Fibroblast of skin of abdomen (primary cell): ENCODE measurements at regions not wholly inside any gene's neighbourhood (a gene's known extent, or its start where the extent isn't known, plus 50 kb on each side); places are given as distances from the start of the nearest gene placed in this dataset.
"Not testable (repeated sequence)": the region's sequence is repeated elsewhere in the genome, so short reads cannot be mapped to it uniquely, and the experiment has no call there.

Experiments used
- DNase-seq: peaks from one replicate; pipeline ENCODE4 v3.0.0-alpha.2; 2013

- no peak for DNase-seq
Measured at GRCh38 chr4:10275696-10276095, 159.1 kb upstream of the WDR1 start.

DNA sequence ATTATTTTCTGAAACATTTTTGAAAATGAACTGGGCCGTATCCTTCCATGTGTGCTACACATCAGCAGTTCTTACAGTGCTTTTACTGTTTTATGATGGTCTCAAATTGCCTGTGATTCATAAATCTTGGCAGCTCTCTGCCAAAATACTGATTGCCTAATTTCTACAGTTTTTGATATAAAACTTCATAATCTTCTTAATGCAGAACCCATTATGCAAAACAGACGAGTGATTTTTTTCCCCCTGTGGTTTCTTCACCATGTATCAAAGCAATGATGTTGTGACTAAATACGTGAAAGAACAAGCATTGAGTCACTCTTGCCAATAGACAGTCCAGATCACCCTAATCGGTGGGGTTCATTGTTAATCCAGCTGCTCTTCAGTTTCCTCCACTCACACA is 156.4 kb upstream of the WDR1 start:
- DNase-seq = no peak

GRCh38 chr4:10272511-10272910 is 155.9 kb upstream of the WDR1 start:
- no peak for DNase-seq

DNA sequence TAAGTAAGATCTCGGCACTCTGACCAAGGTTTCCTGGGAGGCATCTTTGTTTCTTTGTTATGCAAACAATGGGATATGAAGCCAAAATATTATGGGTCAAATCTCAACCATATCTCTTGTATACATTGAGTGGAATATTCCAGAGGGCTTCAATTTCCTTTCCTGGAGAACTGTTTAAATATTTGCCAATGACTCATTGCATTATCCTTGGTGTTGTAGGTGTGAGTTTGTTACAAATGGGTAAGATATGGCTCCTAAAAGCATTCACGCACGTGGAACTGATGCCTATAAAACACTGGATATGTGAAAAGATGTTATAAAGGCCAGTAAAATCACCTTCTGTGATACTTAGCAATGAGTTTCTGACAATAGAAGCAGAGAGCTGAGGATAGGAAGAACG is 150.5 kb upstream of the WDR1 start:
- no peak for DNase-seq

- no peak for DNase-seq
Measured at GRCh38 chr4:10260777-10261176, 144.2 kb upstream of the WDR1 start.

DNA sequence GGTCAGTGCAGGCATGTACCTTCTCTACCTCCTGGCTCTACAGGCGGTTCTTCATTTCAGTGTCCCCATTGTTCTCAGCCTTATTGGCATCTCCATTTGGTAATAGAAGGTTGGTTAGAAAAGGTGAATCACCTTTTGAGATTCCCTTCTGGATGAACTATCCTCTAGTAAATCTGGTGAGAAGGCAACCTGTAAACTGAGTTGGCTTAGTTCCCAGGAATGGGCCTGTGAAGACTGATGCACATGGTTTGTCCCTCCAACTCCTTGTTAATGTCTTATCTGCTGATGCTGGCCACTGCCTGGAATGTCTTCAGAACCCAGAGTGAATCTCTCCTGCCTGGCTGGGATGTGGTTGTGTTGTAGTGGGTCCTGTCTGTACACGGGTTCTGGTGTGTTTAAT is 143.4 kb upstream of the WDR1 start:
- DNase-seq = no peak

DNA sequence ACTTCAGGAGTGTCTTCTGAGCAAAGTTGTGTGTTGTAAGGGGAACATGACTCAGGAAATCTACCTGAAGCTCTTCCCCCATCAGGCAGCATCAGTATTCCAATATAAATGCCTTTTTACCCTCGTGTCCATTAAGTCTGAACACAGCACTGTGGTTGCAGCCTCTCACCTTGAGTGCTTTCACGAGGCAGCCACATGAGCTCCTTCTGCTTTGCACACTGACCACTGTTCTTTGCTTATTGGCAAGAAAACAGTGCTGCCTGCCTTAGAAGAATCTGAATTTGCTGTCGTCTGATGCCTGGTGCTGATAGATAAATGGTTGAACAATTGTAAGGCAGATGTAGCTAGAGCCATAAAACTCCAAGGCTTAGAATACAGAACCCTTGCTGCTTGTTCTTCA is 139.6 kb upstream of the WDR1 start:
- DNase-seq = no peak

DNA sequence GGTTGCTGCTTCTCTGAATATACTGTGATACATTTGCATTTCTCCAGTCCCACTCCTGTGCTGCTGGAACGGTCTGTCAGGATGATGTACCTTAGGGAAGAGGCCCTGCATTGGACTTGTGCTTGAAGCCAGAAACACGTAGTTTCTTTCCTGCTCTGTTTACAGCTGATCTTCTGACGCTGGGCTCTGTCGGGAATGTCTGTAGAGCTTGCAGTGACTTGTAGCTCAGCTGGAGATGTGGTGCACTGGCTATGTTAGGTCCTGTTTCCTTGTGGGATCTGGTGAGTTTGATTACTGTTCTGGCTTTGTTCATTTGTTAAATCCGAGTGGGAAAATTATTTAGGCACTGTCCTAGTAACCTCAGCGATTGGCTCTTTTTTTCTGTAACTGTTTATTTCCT is 137.2 kb upstream of the WDR1 start:
- no peak for DNase-seq

GRCh38 chr4:10245751-10246150 is 129.2 kb upstream of the WDR1 start:
- no peak for DNase-seq

- no peak for DNase-seq
Measured at GRCh38 chr4:10243856-10244255, 127.3 kb upstream of the WDR1 start.

- no peak for DNase-seq
Measured at GRCh38 chr4:10240691-10241090, 124.1 kb upstream of the WDR1 start.

DNA sequence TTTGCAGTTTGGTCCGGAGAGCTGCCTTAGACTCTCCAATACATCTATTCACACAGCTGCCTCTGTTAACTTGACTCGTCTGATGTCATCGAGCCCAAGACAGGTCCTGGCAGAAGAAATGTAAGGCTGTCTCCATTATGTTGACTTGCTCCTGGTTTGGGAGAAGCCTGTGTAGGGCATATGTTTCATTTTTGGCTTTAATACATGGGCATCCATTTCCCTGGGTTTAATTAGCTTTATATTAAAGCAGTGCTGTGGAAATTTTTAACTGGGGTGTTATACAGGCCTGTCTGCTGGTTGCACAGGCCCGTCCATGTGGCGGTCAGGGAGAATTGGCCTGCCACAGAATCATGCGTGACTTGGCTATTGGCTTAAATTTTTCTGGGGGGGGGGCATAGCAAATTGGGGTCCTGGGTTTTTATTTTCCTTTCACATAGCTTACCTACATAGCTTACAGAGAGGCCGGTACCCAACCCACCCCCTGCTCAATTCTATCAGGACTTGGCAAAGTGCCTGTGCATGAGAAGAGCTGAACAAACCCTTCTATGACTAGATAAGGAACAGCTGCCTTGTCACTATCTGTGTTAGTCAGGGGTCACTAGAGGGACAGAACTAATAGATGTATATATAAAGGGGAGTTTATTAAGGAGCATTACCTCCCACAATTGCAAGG is 123.5 kb upstream of the WDR1 start:
- no peak for DNase-seq

DNA sequence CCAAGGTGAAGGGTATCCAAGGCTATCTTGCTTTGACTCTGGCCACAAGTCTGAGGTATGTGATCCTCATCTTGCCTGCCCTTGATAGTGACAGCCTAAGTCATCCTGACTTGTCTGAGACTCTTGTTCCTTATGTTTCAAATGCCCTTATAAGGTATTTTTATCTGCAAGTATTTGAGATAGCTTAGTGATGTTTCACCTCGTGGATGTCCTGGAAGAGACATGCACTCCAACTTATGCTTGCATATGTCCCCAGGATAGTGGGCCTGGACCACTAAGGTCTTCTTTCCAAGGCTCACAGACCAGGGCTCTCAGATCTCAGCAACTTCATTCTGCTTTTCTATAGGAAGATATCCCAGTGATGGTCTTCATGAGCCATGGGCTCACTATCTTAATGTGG is 120.5 kb upstream of the WDR1 start:
- DNase-seq = no peak

GRCh38 chr4:10232114-10232513 is 115.5 kb upstream of the WDR1 start:
- DNase-seq = no peak

DNA sequence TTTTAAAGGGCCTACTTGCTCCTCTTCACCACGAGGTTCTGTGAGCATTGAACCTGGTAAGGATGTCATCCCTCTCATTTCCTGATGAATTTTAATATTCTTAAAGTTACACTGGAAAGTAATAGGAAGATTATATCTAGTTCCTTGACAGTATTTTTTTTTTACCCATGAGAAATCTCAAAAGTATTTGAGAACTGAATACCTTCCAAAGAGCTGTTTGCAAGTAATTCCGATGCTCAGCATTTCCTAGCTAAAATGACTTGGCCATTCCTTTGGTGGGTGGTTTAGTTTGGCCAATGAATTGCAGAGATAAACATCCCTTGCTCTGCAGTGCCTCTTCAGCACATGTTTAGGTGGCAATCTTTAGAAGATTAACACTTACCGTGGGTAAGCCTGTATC is 110.2 kb upstream of the WDR1 start:
- no peak for DNase-seq

GRCh38 chr4:10225096-10225495 is 108.5 kb upstream of the WDR1 start:
- no peak for DNase-seq

- no peak for DNase-seq
Measured at GRCh38 chr4:10223782-10224181, 107.2 kb upstream of the WDR1 start.

GRCh38 chr4:10213481-10213880 is 96.9 kb upstream of the WDR1 start:
- not testable (repeated sequence) for DNase-seq

GRCh38 chr4:10212901-10213300 is 96.3 kb upstream of the WDR1 start:
- DNase-seq = no peak

GRCh38 chr4:10212400-10212799 is 95.8 kb upstream of the WDR1 start:
- no peak for DNase-seq

- no peak for DNase-seq
Measured at GRCh38 chr4:10207116-10207515, 90.5 kb upstream of the WDR1 start.

GRCh38 chr4:10205223-10205622 is 88.6 kb upstream of the WDR1 start:
- no peak for DNase-seq

DNA sequence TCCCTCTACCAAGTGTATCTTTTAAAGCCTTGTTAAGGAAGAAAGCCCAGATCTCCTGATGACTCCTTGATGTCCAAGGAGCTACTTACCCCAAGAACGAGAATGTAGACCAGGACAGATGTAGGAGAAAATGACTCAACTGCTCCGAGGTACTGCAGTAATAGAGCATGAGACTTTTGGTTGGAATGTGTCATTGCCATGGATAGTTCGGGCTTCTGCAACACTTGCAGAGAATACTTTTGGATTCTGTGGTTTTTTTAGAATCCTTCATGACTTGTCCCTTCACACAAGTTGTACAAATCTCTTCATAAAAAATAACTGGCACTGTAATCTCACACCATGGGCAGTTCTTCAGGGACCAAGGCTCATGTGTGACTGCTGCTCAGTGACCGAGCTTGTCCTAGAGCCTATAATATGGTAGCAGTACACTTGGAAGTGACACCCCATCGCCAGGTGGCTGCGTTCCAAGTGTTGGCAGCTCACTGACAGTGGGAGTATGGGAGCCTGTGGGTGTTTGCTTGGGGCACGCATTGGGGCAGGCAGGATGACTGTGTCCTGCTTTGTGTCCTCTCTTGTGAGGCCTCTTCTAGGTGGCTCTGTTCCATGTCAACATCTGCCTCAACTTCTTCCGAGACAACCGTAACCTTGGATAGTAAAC is 87.9 kb upstream of the WDR1 start:
- DNase-seq = no peak

DNA sequence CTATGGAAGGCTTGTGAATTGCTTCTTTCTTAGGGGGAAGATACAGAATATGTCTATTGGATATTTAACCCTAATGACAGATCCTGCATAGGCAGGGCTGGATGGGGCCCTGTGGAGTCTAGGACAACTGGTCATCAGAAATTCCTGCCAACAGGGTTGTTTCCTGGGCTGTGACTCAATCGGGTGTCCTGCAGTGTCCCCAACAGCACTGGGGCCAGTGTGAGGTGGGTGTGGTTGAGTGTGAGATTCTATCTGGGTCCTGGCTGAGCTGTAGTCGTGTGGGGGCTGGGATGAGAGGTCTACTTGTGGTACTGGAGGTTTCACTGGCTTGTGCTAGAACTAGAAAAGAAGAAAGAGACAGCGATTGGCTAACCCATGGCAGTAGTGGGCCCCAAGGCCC is 87.3 kb upstream of the WDR1 start:
- no peak for DNase-seq
